Panc1 (cell line): ENCODE measurements at regions not wholly inside any gene's neighbourhood (a gene's known extent, or its start where the extent isn't known, plus 50 kb on each side); places are given as distances from the start of the nearest gene placed in this dataset.

ENCODE experiments used
- CTCF ChIP-seq: fragments of 450-650 bp; IDR thresholded peaks from 2 replicates; pipeline ENCODE4 v1.5.1; 2017; ENCODE audit warnings: mild to moderate bottlenecking
- POLR2AphosphoS5 ChIP-seq: IDR thresholded peaks from 2 replicates; pipeline ENCODE4 v1.6.1; 2012; ENCODE audit warnings: mild to moderate bottlenecking, low read depth, low read length, moderate library complexity
- SIN3A ChIP-seq: IDR thresholded peaks from 2 replicates; pipeline ENCODE4 v1.6.1; 2012; ENCODE audit warnings: low read depth, mild to moderate bottlenecking, low read length, moderate library complexity, borderline replicate concordance; ENCODE audit not compliant: insufficient read depth
- TF ChIP-seq, protein P1 (sequence below), 2 experiments: IDR thresholded peaks; 2 replicates each; pipeline ENCODE4 v1.6.1; 2011 to 2012; ENCODE audit warnings: low read depth in 2 of 2, control low read depth in 1 of 2, low read length in 1 of 2, mild to moderate bottlenecking in 1 of 2, moderate library complexity in 1 of 2; ENCODE audit not compliant: insufficient read depth in 1 of 2

GRCh38 chr2:194483041-194483440 lies 1174.0 kb upstream of the SLC39A10 start:
- no peak for TF ChIP-seq CTCF
- no peak for TF ChIP-seq SIN3A
- TF ChIP-seq POLR2AphosphoS5, result no peak
- TF ChIP-seq, protein P1, sequence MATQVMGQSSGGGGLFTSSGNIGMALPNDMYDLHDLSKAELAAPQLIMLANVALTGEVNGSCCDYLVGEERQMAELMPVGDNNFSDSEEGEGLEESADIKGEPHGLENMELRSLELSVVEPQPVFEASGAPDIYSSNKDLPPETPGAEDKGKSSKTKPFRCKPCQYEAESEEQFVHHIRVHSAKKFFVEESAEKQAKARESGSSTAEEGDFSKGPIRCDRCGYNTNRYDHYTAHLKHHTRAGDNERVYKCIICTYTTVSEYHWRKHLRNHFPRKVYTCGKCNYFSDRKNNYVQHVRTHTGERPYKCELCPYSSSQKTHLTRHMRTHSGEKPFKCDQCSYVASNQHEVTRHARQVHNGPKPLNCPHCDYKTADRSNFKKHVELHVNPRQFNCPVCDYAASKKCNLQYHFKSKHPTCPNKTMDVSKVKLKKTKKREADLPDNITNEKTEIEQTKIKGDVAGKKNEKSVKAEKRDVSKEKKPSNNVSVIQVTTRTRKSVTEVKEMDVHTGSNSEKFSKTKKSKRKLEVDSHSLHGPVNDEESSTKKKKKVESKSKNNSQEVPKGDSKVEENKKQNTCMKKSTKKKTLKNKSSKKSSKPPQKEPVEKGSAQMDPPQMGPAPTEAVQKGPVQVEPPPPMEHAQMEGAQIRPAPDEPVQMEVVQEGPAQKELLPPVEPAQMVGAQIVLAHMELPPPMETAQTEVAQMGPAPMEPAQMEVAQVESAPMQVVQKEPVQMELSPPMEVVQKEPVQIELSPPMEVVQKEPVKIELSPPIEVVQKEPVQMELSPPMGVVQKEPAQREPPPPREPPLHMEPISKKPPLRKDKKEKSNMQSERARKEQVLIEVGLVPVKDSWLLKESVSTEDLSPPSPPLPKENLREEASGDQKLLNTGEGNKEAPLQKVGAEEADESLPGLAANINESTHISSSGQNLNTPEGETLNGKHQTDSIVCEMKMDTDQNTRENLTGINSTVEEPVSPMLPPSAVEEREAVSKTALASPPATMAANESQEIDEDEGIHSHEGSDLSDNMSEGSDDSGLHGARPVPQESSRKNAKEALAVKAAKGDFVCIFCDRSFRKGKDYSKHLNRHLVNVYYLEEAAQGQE (IDR thresholded peaks at IDR 0.05; ENCODE audit: insufficient read depth in 1 of 2, low read depth in 2 of 2, low read length in 1 of 2), result no peak
